ENCODE measurements at regions not wholly inside any gene's neighbourhood (a gene's known extent, or its start where the extent isn't known, plus 50 kb on each side); places are given as distances from the start of the nearest gene placed in this dataset.

GRCh38 chr2:167787021-167787420 lies 460.4 kb downstream of the STK39 start:
- Histone ChIP-seq H3K4me3 (ENCODE audit: low read length) (no peak overlapping the region), H3K27ac (ENCODE audit: low read length) (no peak overlapping the region), H3K36me3 (replicated peaks; ENCODE audit: insufficient read depth, low read length) (no peaks in the 10 kb centered on the region)

GRCh38 chr2:167785606-167786216 lies 461.7 kb downstream of the STK39 start:
- no peaks in the 10 kb centered on the region for H4K20me1 ChIP-seq (ENCODE audit: insufficient read depth, low read length)
- no peak overlapping the region for H3K27ac ChIP-seq (ENCODE audit: low read length)
- no peak overlapping the region for H3K9ac ChIP-seq (ENCODE audit: low read length)
- H3K4me3 ChIP-seq (ENCODE audit: low read length): no peak overlapping the region
- no peaks in the 10 kb centered on the region for H3K4me1 ChIP-seq (ENCODE audit: low read length)
- H3K36me3 ChIP-seq (replicated peaks; ENCODE audit: insufficient read depth, low read length): no peaks in the 10 kb centered on the region
- DNase-seq: no peak
- no peaks in the 10 kb centered on the region for H3K9me3 ChIP-seq (replicated peaks; ENCODE audit: insufficient read depth, low read length)
- H3K79me2 ChIP-seq (ENCODE audit: low read length): no peaks in the 10 kb centered on the region
- H3F3A ChIP-seq (ENCODE audit: insufficient read depth, low read length): no peaks in the 10 kb centered on the region
- no peak overlapping the region for H3K4me2 ChIP-seq (ENCODE audit: low read depth, low read length)
- H3K9me2 ChIP-seq (replicated peaks; ENCODE audit: insufficient read depth, low read length): no peaks in the 10 kb centered on the region
- no peak overlapping the region for H2AFZ ChIP-seq (ENCODE audit: low read length)
- no peaks in the 10 kb centered on the region for H3K27me3 ChIP-seq (replicated peaks; ENCODE audit: insufficient read depth, low read length)
- no peak for TF ChIP-seq CTCF (IDR thresholded peaks at IDR 0.05; ENCODE audit: low read length)
- TF ChIP-seq EZH2 (optimal IDR thresholded peaks at IDR 0.05; ENCODE audit: low read depth, low read length): no peak
- TF ChIP-seq EZH2phosphoT487 (IDR thresholded peaks at IDR 0.05; ENCODE audit: low read length): no peak

More at GRCh38 chr2:167787021-167787420, 460.4 kb downstream of the STK39 start:
- H4K20me1 ChIP-seq (ENCODE audit: insufficient read depth, low read length): no peaks in the 10 kb centered on the region
- DNase-seq: no peak
- H3K4me1 ChIP-seq (ENCODE audit: low read length): no peaks in the 10 kb centered on the region
- no peak overlapping the region for H3K9ac ChIP-seq (ENCODE audit: low read length)
- no peaks in the 10 kb centered on the region for H3K27me3 ChIP-seq (replicated peaks; ENCODE audit: insufficient read depth, low read length)
- H3K9me2 ChIP-seq (replicated peaks; ENCODE audit: insufficient read depth, low read length): no peaks in the 10 kb centered on the region
- H3K4me2 ChIP-seq (ENCODE audit: low read depth, low read length): no peak overlapping the region
- no peaks in the 10 kb centered on the region for H3K9me3 ChIP-seq (replicated peaks; ENCODE audit: insufficient read depth, low read length)
- no peak overlapping the region for H2AFZ ChIP-seq (ENCODE audit: low read length)
- H3F3A ChIP-seq (ENCODE audit: insufficient read depth, low read length): no peaks in the 10 kb centered on the region
- H3K79me2 ChIP-seq (ENCODE audit: low read length): no peaks in the 10 kb centered on the region
- TF ChIP-seq EZH2 (optimal IDR thresholded peaks at IDR 0.05; ENCODE audit: low read depth, low read length) (no peak), CTCF (IDR thresholded peaks at IDR 0.05; ENCODE audit: low read length) (no peak), EZH2phosphoT487 (IDR thresholded peaks at IDR 0.05; ENCODE audit: low read length) (no peak)

GRCh38 chr2:167784084-167784425 lies 463.3 kb downstream of the STK39 start:
- H3K4me2 ChIP-seq (ENCODE audit: low read depth, low read length): no peak overlapping the region

More at GRCh38 chr2:167784084-167784425, 463.3 kb downstream of the STK39 start:
- no peaks in the 10 kb centered on the region for H3K9me3 ChIP-seq (replicated peaks; ENCODE audit: insufficient read depth, low read length)
- DNase-seq: no peak
- TF ChIP-seq CTCF (IDR thresholded peaks at IDR 0.05; ENCODE audit: low read length) (no peak), EZH2phosphoT487 (IDR thresholded peaks at IDR 0.05; ENCODE audit: low read length) (no peak), EZH2 (optimal IDR thresholded peaks at IDR 0.05; ENCODE audit: low read depth, low read length) (no peak)
- H3K9me2 ChIP-seq (replicated peaks; ENCODE audit: insufficient read depth, low read length): no peaks in the 10 kb centered on the region
- no peaks in the 10 kb centered on the region for H3K27me3 ChIP-seq (replicated peaks; ENCODE audit: insufficient read depth, low read length)
- no peaks in the 10 kb centered on the region for H3F3A ChIP-seq (ENCODE audit: insufficient read depth, low read length)
- H3K4me3 ChIP-seq (ENCODE audit: low read length): no peak overlapping the region
- H3K36me3 ChIP-seq (replicated peaks; ENCODE audit: insufficient read depth, low read length): no peaks in the 10 kb centered on the region
- H3K27ac ChIP-seq (ENCODE audit: low read length): no peak overlapping the region
- no peaks in the 10 kb centered on the region for H3K4me1 ChIP-seq (ENCODE audit: low read length)
- H3K9ac ChIP-seq (ENCODE audit: low read length): no peak overlapping the region
- H4K20me1 ChIP-seq (ENCODE audit: insufficient read depth, low read length): no peaks in the 10 kb centered on the region
- H2AFZ ChIP-seq (ENCODE audit: low read length): no peak overlapping the region
- H3K79me2 ChIP-seq (ENCODE audit: low read length): no peaks in the 10 kb centered on the region

Data from MM.1S (cell line).